CD4-positive, alpha-beta T cell treated with Interleukin-10 for 1 hour (primary cell): ENCODE measurements at regions not wholly inside any gene's neighbourhood (a gene's known extent, or its start where the extent isn't known, plus 50 kb on each side); places are given as distances from the start of the nearest gene placed in this dataset.
A peak's percentile ranks its signal among the peaks of the same experiment; 100 is the strongest.
"Not testable (repeated sequence)": the region's sequence is repeated elsewhere in the genome, so short reads cannot be mapped to it uniquely, and the experiment has no call there.

ENCODE experiments used
- DNase-seq: peaks from one replicate; pipeline ENCODE4 v3.0.0-alpha.2; 2020

GRCh38 chr3:196147116-196147515 is 64.1 kb downstream of the ZDHHC19 start:
- no peak for DNase-seq

DNA sequence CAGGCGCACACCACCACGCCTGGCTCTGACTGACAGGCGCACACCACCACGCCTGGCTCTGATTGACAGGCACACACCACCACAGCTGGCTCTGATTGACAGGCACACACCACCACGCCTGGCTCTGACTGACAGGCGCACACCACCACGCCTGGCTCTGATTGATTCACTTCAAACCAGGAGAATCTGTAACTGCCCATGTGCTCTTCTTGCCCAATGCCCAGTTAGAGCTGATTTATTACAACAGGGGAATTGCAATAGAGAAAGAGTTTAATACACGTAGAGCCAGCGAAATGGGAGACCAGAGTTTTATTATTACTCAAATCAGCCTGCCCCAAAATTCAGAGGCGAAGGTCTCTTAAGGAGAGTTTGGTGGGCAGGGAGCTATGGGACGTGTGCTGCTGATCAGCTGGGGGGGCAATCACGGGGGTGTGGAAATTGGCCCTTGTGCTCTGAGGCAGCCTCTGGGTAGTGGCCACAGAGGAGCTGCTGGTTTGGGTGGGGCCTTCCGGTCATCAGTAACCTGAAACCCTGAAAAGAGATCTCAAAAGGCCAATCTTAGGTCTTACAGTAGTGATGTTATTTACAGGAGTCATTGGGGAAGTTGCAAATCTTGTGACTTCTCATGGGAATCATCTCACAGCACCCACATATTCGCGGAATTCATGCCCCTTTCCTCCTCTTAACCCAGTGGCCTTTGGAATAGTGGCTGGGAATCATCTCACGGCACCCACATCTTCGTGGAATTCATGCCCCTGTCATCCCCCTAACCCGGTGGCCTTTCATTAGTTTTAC is 63.8 kb upstream of the TFRC start:
- no peak for DNase-seq

DNA sequence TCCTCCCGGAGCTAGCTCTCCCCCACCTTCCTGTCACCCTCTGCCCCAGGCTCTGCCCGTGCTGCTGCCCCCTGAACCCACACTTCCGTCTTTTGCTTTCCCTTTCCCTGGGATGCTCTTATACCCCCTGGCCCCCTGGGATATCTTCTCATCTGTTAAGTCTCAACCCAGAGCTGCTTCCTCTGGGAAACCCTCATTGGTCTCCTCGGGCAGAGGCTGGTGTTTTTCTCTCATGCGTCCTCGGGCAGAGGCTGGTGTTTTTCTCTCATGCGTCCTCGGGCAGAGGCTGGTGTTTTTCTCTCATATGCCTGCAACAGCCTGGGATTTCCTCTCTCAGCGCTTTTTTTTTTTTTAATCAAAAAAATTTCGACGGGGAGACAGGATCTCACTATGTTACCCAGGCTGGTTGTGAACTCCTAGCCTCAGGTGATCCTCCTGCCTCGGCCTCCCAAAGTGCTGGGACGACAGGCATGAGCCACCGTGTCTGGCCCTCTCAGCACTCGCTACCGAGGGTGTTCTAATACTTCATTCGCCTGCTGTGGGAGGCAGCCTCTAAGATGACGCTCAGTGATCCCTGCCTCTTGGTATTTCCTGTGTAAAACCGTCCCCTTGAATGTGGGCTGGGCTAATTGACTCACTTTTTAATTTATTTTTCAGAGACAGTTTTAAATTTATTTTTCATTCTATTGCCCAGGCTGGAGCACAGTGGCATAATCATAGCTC is 62.7 kb upstream of the TFRC start:
- peak; percentile 58 for DNase-seq

- no peak for DNase-seq
Measured at GRCh38 chr3:196143708-196144382, 62.0 kb upstream of the TFRC start.

DNA sequence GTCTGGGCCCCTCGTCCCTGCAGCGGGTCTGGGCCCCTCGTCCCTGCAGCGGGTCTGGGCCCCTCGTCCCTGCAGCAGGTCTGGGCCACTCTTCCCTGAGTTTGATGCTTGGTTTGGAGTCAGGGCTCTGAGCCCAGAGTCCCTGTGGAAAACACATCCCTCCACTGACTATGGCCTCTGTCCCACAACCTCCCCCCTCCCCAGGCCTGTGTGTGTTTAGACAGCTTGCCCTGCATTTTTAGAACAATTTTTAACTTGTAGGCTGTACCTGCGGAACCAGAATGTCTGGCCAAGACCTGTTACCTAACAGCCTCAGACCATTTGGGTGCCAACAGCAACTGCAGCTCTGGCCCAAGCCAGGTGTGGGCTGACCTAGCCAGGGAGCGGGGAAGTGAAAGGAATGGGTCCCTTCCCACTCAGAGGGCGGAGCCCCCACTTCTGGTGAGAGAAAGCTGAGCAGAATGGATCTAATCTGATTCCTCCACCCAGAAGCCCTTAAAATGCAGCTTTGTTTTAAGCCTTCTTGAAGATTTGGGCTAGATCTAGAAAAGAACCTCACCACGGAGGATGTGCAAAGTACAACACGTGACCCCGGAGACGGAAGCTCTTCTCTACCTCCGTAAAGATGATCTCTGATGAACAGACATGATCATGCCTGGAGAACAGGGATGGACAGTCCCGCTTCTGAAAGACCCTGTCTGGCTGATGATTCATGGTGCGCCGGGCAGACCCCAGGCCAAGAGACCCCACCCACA is 60.5 kb upstream of the TFRC start:
- DNase-seq, result no peak

DNA sequence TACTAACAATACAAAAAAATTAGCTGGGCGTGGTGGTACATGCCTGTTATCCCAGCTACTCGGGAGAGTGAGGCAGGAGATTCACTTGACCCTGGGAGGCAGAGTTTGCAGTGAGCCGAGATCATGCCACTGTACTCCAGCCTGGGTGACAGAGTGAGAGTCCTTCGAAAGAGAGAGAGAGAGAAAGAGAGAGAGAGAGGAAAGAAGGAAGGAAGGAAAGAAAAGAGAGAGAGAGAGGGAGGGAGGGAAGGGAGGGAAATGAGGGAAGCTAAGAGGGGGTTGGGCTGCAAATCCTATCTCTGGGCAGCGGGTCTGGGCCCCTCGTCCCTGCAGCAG is 59.9 kb upstream of the TFRC start:
- DNase-seq, result no peak

DNA sequence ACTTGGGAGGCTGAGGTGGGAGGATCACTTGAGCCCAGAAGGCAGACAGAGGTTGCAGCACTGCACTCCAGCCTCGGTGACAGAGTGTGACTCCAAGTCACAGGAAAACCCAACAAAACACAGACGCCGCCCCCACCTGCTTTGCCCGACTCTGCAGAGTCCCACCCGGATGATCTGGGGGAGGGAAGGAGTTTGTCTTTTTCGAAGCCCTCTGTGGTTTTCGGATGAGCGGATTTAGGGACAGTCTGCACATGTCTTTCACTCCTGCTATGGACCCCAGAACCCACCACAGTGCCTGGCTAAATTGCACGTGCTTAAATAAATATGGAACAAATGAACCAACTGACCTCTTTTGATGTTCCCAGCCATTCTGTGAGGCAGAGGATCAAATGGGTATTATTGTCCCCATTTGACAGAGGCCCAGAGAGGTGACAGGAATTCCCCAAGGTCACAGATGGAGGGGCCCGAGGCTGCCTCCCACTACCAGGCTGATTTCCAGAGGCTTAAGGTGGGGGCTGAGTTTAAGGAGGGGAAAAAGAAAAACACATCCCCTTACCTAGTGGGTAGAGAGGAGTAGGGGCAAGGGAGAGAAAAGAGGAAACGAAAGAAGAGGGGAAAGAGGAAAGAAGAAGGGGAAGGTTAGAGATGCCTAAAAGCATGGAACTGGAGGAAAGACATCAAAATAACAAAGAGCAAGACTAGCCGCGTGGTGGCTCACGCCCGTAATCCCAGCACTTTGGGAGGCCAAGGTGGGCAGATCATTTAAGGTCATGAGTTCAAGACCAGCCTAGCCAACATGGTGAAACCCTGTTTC is 59.4 kb upstream of the TFRC start:
- DNase-seq, result no peak

DNA sequence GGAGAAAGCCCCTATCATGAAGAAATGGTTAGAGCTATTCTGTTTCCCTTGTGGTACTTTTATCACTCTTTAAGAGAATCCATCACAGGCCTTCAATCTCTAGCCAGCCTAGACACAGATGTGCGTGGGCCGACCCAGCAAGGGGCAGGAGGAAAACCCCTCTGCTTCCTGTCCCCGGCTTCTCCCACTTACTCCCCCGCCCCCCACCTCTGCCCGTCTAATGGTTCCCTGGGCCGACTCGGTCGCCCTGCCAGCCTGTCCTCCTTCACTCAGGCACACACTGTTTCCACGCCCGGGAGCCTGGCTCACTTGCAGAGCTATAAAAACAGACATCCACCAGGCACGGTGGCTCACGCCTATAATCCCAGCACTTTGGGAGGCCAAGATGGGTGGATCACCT is 58.3 kb upstream of the TFRC start:
- DNase-seq, result no peak

GRCh38 chr3:196139281-196139680 is 57.4 kb upstream of the TFRC start:
- no peak for DNase-seq

GRCh38 chr3:196138482-196139254 is 56.8 kb upstream of the TFRC start:
- DNase-seq, result no peak

GRCh38 chr3:196136640-196136989 is 54.7 kb upstream of the TFRC start:
- not testable (repeated sequence) for DNase-seq

DNA sequence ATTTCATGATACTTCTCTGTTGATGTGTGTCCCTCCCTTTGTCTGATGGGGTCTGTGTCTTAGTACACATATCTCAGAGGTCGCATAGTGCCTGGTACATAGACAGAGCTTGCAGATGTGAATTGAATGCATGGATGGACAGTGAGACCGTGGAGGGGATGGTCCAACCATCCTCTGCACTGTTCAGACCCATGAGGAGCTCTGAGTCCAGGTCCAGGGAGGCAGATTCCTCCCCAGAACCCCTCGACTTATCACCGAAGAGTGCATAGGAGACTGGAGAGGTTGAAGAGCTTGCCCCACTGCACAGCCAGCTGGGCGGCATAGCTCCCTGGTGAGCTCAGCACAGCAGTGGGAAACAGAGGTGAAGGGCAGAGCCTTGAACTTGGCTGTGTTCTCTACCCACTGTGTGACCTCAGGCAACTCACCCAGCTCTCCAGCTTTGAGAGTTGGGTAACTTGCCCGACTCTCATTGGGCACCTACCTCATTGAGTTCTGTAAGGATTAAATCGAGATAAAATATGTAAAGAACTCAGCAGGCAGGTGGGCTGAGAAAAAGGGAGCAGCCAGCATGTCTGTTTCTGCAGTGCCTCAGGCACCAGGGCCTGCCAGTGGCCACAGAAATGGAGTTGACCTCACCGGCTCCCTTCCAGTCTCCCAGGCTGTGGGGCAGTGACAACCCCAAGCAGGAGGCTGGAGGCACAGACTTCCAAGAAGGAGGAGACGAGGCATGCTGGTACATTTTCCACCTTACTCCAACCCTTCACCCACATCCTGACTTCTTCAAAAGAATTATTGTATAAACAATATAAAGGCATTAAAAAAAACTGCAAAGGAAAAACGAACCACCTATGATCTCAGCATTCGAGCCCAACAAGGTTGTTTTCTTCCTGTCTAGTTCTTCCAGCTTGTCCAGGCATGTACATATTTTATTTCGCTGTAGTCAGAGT is 54.1 kb upstream of the TFRC start:
- no peak for DNase-seq

DNA sequence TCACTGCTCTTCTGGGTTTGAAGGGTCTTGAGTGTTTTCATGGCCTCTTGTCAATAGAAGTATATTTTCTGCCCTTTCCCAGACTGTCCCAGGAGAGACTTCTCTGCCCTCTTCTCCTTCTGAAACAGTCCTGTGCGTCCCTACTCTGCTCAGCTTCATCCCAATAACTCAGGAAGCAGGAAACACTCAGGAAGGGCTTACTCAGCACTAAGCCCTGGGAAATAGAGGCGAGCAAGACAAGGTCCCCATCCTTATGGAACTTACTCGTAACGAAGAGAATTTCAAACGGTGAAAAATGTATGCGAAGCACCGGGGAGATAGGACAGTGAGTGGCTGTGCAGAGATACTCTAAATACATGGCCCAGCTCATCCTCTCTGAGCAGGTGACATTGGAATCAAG is 52.8 kb upstream of the TFRC start:
- no peak for DNase-seq

DNA sequence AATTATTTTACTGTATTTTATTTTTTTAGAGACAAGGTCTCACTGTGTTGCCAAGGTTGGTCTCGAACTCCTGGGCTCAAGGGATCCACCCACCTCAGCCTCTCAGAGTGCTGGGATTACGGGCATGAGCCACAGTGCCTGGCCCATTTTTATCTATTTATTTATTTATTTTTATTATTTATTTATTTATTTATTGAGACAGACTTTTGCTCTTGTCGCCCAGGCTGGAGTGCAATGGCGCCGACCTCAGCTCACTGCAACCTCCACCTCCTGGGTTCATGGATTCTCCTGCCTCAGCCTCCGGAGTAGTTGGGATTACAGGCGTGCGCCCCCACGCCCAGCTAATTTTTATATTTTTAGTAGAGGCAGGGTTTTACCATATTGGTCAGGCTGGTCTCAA is 52.0 kb upstream of the TFRC start:
- DNase-seq, result not testable (repeated sequence)

GRCh38 chr3:196131921-196132320 is 50.0 kb upstream of the TFRC start:
- DNase-seq, result no peak
